Gastroesophageal sphincter (tissue), 4 donors: ENCODE measurements at regions not wholly inside any gene's neighbourhood (a gene's known extent, or its start where the extent isn't known, plus 50 kb on each side); places are given as distances from the start of the nearest gene placed in this dataset.
A peak's percentile ranks its signal among the peaks of the same experiment; 100 is the strongest.

ENCODE experiments used
- ATAC-seq: fragments of 150-250 bp; one replicate; pipeline ENCODE4 v1.9.1; 2016; ENCODE audit warnings: mild to moderate bottlenecking, moderate library complexity
- H3K27ac ChIP-seq, 4 donors: fragments of 200-600 bp; sonication (generic) in 3 of 4; 1 replicate in 3 of 4; 2 replicates in 1 of 4; pipeline ENCODE4 v1.5.1; 2016 to 2019
- H3K27me3 ChIP-seq: fragments of 200-600 bp; sonication (generic); one replicate; pipeline ENCODE4 v1.5.1; 2019
- H3K36me3 ChIP-seq, 2 donors: fragments of 200-600 bp; sonication (generic); one replicate each; pipeline ENCODE4 v1.5.1; 2019; ENCODE audit warnings: control low read depth in 1 of 2
- H3K4me1 ChIP-seq, 3 donors: fragments of 200-600 bp; sonication (generic); 1 replicate in 2 of 3; 2 replicates in 1 of 3; pipeline ENCODE4 v1.5.1; 2016 to 2019; ENCODE audit warnings: control low read depth in 2 of 3
- H3K4me3 ChIP-seq, 2 donors: fragments of 200-600 bp; sonication (generic); one replicate each; pipeline ENCODE4 v1.5.1; 2019; ENCODE audit warnings: mild to moderate bottlenecking in 1 of 2, moderate library complexity in 1 of 2
- H3K9me3 ChIP-seq, 3 donors: fragments of 200-600 bp; sonication (generic); one replicate each; pipeline ENCODE4 v1.5.1; 2017 to 2019; ENCODE audit warnings: control low read depth in 2 of 3
- CTCF ChIP-seq, 4 experiments: fragments of 200-600 bp in 2 of 4; fragments of 450-650 bp in 2 of 4; sonication (generic) in 1 of 4; IDR thresholded peaks; one replicate each; pipeline ENCODE4 v1.5.1; 2017 to 2019; ENCODE audit warnings: antibody characterized with exemption in 4 of 4, mild to moderate bottlenecking in 2 of 4, moderate library complexity in 2 of 4
- EP300 ChIP-seq: sonication (generic); formaldehyde crosslinking; IDR thresholded peaks from one replicate; pipeline ENCODE4 v1.6.1; 2017; ENCODE audit warnings: antibody characterized with exemption, mild to moderate bottlenecking
- POLR2A ChIP-seq, 2 donors: fragments of 450-650 bp; IDR thresholded peaks; one replicate each; pipeline ENCODE4 v1.6.1; 2017; ENCODE audit warnings: antibody characterized with exemption in 2 of 2, mild to moderate bottlenecking in 2 of 2, moderate library complexity in 1 of 2
- POLR2AphosphoS5 ChIP-seq: sonication (generic); formaldehyde crosslinking; IDR thresholded peaks from one replicate; pipeline ENCODE4 v1.6.1; 2017; ENCODE audit warnings: antibody characterized with exemption
- WGBS, 2 donors: methylation state at CpG; one replicate each; pipeline ENCODE4 v1.1.5; 2018; ENCODE audit warnings: low coverage in 1 of 2; 5-methylcytosine and 5-hydroxymethylcytosine counted together

GRCh38 chr10:35884657-35885071 is 242.6 kb upstream of the FZD8 start:
- H3K4me1 ChIP-seq = peaks cover 0 to 12% (median 0%) of the 10 kb centered on the region in 3 donors
- H3K36me3 ChIP-seq = no peaks in the 10 kb centered on the region
- no peaks in the 10 kb centered on the region for H3K9me3 ChIP-seq
- TF ChIP-seq CTCF (IDR thresholded peaks at IDR 0.05) = no peak
- no peak for TF ChIP-seq POLR2A (IDR thresholded peaks at IDR 0.05)
- TF ChIP-seq POLR2AphosphoS5 = no peak
- no peak for TF ChIP-seq EP300
- no peak overlapping the region for H3K4me3 ChIP-seq
- no peak for ATAC-seq
- H3K27ac ChIP-seq = no peak overlapping the region
- 36 to 64% methylated on average over 4 to 5 of the region's 9 CpGs for WGBS, 2 donors
- H3K27me3 ChIP-seq = no peaks in the 10 kb centered on the region

- H3K36me3 ChIP-seq = no peaks in the 10 kb centered on the region
- TF ChIP-seq POLR2A (IDR thresholded peaks at IDR 0.05) (no peak), POLR2AphosphoS5 (no peak), EP300 (no peak), CTCF (IDR thresholded peaks at IDR 0.05) (no peak)
- no peaks in the 10 kb centered on the region for H3K9me3 ChIP-seq
- H3K27me3 ChIP-seq = no peaks in the 10 kb centered on the region
- peaks cover 0 to 12% (median 0%) of the 10 kb centered on the region in 3 donors for H3K4me1 ChIP-seq
- no peak overlapping the region for H3K4me3 ChIP-seq
- ATAC-seq = no peak
- WGBS, 2 donors = 86 to 93% methylated on average over 5 to 9 of the region's 9 CpGs
- no peak overlapping the region for H3K27ac ChIP-seq
These were observed 240.5 kb upstream of the FZD8 start for GRCh38 chr10:35882422-35883150.

- H3K36me3 ChIP-seq = no peaks in the 10 kb centered on the region
- no peak overlapping the region for H3K4me3 ChIP-seq
- peaks cover 0 to 14% (median 0%) of the 10 kb centered on the region in 3 donors for H3K4me1 ChIP-seq
- no peaks in the 10 kb centered on the region for H3K27me3 ChIP-seq
- ATAC-seq = no peak
- WGBS, 2 donors = 100% methylated on average over 1 to 2 of the region's 2 CpGs
- no peak for TF ChIP-seq EP300
- TF ChIP-seq POLR2AphosphoS5 = no peak
- no peak for TF ChIP-seq CTCF (IDR thresholded peaks at IDR 0.05)
- TF ChIP-seq POLR2A (IDR thresholded peaks at IDR 0.05) = no peak
- no peaks in the 10 kb centered on the region for H3K9me3 ChIP-seq
- H3K27ac ChIP-seq = no peak overlapping the region
These were observed 239.2 kb upstream of the FZD8 start for GRCh38 chr10:35881320-35881719.

GRCh38 chr10:35876248-35876647 is 234.2 kb upstream of the FZD8 start:
- WGBS, 2 donors = 45 to 58% methylated on average over 4 of the region's 4 CpGs
- no peak for TF ChIP-seq POLR2AphosphoS5
- TF ChIP-seq POLR2A (IDR thresholded peaks at IDR 0.05) = no peak
- no peak for TF ChIP-seq EP300
- no peak for TF ChIP-seq CTCF (IDR thresholded peaks at IDR 0.05)
- H3K36me3 ChIP-seq = no peaks in the 10 kb centered on the region
- peaks cover 0 to 19% (median 2%) of the 10 kb centered on the region in 3 donors for H3K4me1 ChIP-seq
- H3K27me3 ChIP-seq = no peaks in the 10 kb centered on the region
- no peaks in the 10 kb centered on the region for H3K9me3 ChIP-seq
- H3K4me3 ChIP-seq = no peak overlapping the region
- no peak for ATAC-seq
- H3K27ac ChIP-seq = no peak overlapping the region

- H3K4me3 ChIP-seq = no peak overlapping the region
- no peaks in the 10 kb centered on the region for H3K9me3 ChIP-seq
- H3K36me3 ChIP-seq = no peaks in the 10 kb centered on the region
- H3K27ac ChIP-seq = no peak overlapping the region
- peaks cover 0 to 19% (median 2%) of the 10 kb centered on the region in 3 donors for H3K4me1 ChIP-seq
- 42 to 55% methylated on average over 6 to 10 of the region's 10 CpGs for WGBS, 2 donors
- no peaks in the 10 kb centered on the region for H3K27me3 ChIP-seq
- ATAC-seq = no peak
- TF ChIP-seq CTCF (IDR thresholded peaks at IDR 0.05) (no peak), POLR2AphosphoS5 (peak; percentile 38)
These were observed 233.1 kb upstream of the FZD8 start for GRCh38 chr10:35875016-35875676.
